Memory B cell (primary cell): ENCODE measurements at regions not wholly inside any gene's neighbourhood (a gene's known extent, or its start where the extent isn't known, plus 50 kb on each side); places are given as distances from the start of the nearest gene placed in this dataset.

ENCODE experiments used
- ATAC-seq: fragments of 150-1000 bp; cut with Tn5 transposase; 2 replicates; pipeline ENCODE4 v1.10.0; 2021; ENCODE audit warnings: low read depth, mild to moderate bottlenecking, moderate library complexity
- DNase-seq, 2 donors: peaks; one replicate each; pipeline ENCODE4 v3.0.0; 2022; ENCODE audit warnings: low spot score in 2 of 2
- H3K27ac Mint-ChIP-seq: one replicate; pipeline ENCODE4 v1.8.0; 2022; ENCODE audit warnings: mild to moderate bottlenecking, moderate library complexity, mixed read lengths
- H3K27me3 Mint-ChIP-seq: one replicate; pipeline ENCODE4 v1.8.0; 2022; ENCODE audit warnings: mixed read lengths
- H3K36me3 Mint-ChIP-seq: one replicate; pipeline ENCODE4 v1.8.0; 2022; ENCODE audit warnings: mild to moderate bottlenecking, mixed read lengths
- H3K4me1 Mint-ChIP-seq: one replicate; pipeline ENCODE4 v1.8.0; 2022; ENCODE audit warnings: mixed read lengths
- H3K4me3 Mint-ChIP-seq: one replicate; pipeline ENCODE4 v1.8.0; 2022; ENCODE audit warnings: mild to moderate bottlenecking, moderate library complexity, mixed read lengths
- H3K9me3 Mint-ChIP-seq: one replicate; pipeline ENCODE4 v1.8.0; 2022; ENCODE audit warnings: mixed read lengths

DNA sequence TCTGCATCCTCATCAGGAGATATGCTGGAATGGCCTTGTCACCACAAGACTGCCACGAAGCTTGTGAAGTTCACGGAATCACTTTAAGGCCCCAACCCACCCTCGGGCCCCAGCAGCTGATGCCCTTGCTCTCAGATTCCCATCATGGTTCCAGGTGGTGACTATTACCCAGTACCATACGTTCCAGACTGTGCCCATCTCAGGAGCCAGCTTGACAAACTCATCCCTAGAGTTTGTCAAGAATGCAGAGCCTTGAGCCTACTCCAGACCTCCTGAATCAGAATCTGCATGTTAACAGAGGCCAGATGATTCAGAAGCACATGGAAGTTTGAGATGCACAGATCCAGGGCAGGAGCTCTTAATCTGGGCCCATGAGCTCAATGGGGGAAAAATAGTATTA lies 53.9 kb upstream of the RBM15 start:
- Mint-ChIP-seq H3K27ac (no peak overlapping the region), H3K4me3 (no peak overlapping the region), H3K9me3 (no peaks in the 10 kb centered on the region), H3K27me3 (no peaks in the 10 kb centered on the region), H3K36me3 (peaks cover 6% of the 10 kb centered on the region), H3K4me1 (peaks cover 2% of the 10 kb centered on the region)
- DNase-seq (no peak), ATAC-seq (no peak)

DNA sequence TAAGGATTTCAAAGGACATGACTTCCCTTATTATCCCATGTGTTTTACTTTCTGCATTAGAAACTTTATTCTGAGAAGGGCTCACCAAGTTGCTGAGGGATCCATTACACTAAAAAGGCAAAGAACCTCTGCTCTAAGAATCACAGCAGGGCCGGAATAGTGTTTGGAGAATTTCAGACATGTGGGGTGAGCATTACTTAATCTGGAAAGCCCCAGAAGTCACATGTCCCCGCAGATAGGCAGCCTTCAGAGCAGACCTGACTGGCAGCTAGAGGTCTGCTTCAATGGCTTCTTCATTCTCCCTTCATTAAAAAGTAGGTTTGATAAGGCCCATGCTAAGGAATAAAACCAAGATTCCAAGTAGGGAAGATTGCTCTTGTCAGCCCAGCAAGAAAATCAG lies 52.6 kb upstream of the RBM15 start:
- no peaks in the 10 kb centered on the region for H3K27me3 Mint-ChIP-seq
- H3K27ac Mint-ChIP-seq, result no peak overlapping the region
- H3K36me3 Mint-ChIP-seq, result peaks cover 6% of the 10 kb centered on the region
- peak; percentile 82 for ATAC-seq
- no peak for DNase-seq
- H3K9me3 Mint-ChIP-seq, result no peaks in the 10 kb centered on the region
- H3K4me1 Mint-ChIP-seq, result peaks cover 2% of the 10 kb centered on the region
- H3K4me3 Mint-ChIP-seq, result no peak overlapping the region

DNA sequence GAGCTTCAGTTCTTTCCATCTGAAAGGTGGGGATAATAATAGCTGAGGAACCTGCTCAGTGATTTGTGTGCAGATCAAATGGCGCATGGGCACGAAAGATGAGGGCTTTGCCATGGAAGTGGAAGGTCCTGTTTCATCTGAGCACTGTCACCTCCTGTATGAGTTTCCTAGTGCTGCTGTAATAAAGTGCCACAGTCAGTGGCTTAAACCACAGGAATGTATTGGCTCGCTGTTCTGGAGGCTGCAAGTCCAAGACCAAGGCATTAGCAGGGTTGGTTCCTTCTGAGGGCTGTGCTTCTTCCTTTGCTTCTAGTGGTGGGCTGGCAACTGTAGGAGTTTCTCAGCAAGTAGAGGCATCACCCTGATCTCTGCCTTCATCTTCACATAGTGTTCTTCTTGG lies 51.1 kb upstream of the RBM15 start:
- peaks cover 6% of the 10 kb centered on the region for H3K36me3 Mint-ChIP-seq
- ATAC-seq (no peak), DNase-seq (no peak)
- peaks cover 2% of the 10 kb centered on the region for H3K4me1 Mint-ChIP-seq
- no peak overlapping the region for H3K27ac Mint-ChIP-seq
- no peaks in the 10 kb centered on the region for H3K27me3 Mint-ChIP-seq
- no peaks in the 10 kb centered on the region for H3K9me3 Mint-ChIP-seq
- no peak overlapping the region for H3K4me3 Mint-ChIP-seq
